T-helper 9 cell (primary cell): ENCODE measurements at regions not wholly inside any gene's neighbourhood (a gene's known extent, or its start where the extent isn't known, plus 50 kb on each side); places are given as distances from the start of the nearest gene placed in this dataset.
"Not testable (repeated sequence)": the region's sequence is repeated elsewhere in the genome, so short reads cannot be mapped to it uniquely, and the experiment has no call there.

Experiments used
- DNase-seq: peaks from one replicate; pipeline ENCODE4 v3.0.0-alpha.2; 2020

GRCh38 chr7:12007576-12007975 is 175.6 kb upstream of the THSD7A start:
- no peak for DNase-seq

GRCh38 chr7:12013983-12014382 is 182.0 kb upstream of the THSD7A start:
- no peak for DNase-seq

- DNase-seq = no peak
Measured at GRCh38 chr7:12016439-12016838, 184.4 kb upstream of the THSD7A start.

GRCh38 chr7:12017046-12017445 is 185.0 kb upstream of the THSD7A start:
- DNase-seq = no peak

- DNase-seq = not testable (repeated sequence)
Measured at GRCh38 chr7:12022011-12022410, 189.1 kb upstream of the TMEM106B start.

GRCh38 chr7:12025246-12025645 is 185.8 kb upstream of the TMEM106B start:
- no peak for DNase-seq

- no peak for DNase-seq
Measured at GRCh38 chr7:12028508-12028907, 182.6 kb upstream of the TMEM106B start.

GRCh38 chr7:12030116-12030515 is 181.0 kb upstream of the TMEM106B start:
- DNase-seq = no peak

- no peak for DNase-seq
Measured at GRCh38 chr7:12031186-12031585, 179.9 kb upstream of the TMEM106B start.

GRCh38 chr7:12031638-12032037 is 179.5 kb upstream of the TMEM106B start:
- DNase-seq = no peak

- no peak for DNase-seq
Measured at GRCh38 chr7:12032146-12032545, 178.9 kb upstream of the TMEM106B start.

GRCh38 chr7:12043457-12043856 is 167.6 kb upstream of the TMEM106B start:
- DNase-seq = not testable (repeated sequence)

- DNase-seq = no peak
Measured at GRCh38 chr7:12052211-12052610, 158.9 kb upstream of the TMEM106B start.

- no peak for DNase-seq
Measured at GRCh38 chr7:12053561-12053960, 157.5 kb upstream of the TMEM106B start.

- DNase-seq = no peak
Measured at GRCh38 chr7:12054830-12055229, 156.3 kb upstream of the TMEM106B start.

GRCh38 chr7:12056381-12056780 is 154.7 kb upstream of the TMEM106B start:
- DNase-seq = no peak

GRCh38 chr7:12056977-12057376 is 154.1 kb upstream of the TMEM106B start:
- no peak for DNase-seq

- DNase-seq = no peak
Measured at GRCh38 chr7:12062062-12062461, 149.0 kb upstream of the TMEM106B start.

- no peak for DNase-seq
Measured at GRCh38 chr7:12064586-12065127, 146.4 kb upstream of the TMEM106B start.

- DNase-seq = no peak
Measured at GRCh38 chr7:12066004-12066403, 145.1 kb upstream of the TMEM106B start.

- no peak for DNase-seq
Measured at GRCh38 chr7:12066521-12066920, 144.6 kb upstream of the TMEM106B start.

- peak; percentile 44 for DNase-seq
Measured at GRCh38 chr7:12067156-12067831, 143.8 kb upstream of the TMEM106B start.

GRCh38 chr7:12069757-12070156 is 141.3 kb upstream of the TMEM106B start:
- no peak for DNase-seq

- no peak for DNase-seq
Measured at GRCh38 chr7:12074889-12075288, 136.2 kb upstream of the TMEM106B start.

GRCh38 chr7:12080006-12080405 is 131.1 kb upstream of the TMEM106B start:
- no peak for DNase-seq
